IMR-90 (cell line): ENCODE measurements at regions not wholly inside any gene's neighbourhood (a gene's known extent, or its start where the extent isn't known, plus 50 kb on each side); places are given as distances from the start of the nearest gene placed in this dataset.

Source experiments
- ATAC-seq: fragments of 200-7000 bp; cut with Tn5 transposase; 2 replicates; pipeline ENCODE4 v1.9.1; 2020; ENCODE audit warnings: low read depth, mild to moderate bottlenecking, moderate library complexity
- BruUV-seq: library from RNA; stranded (reverse); fragments of 400-500 nt; replicated peaks from 2 replicates; lab custom pipeline; 2021; lab: Mats Ljungman, UMichigan
- CTCF ChIA-PET: fragments of 300-600 bp; formaldehyde crosslinking; extraction: SDS; loops from one replicate; lab custom pipeline; 2021; ENCODE audit warnings: antibody characterized with exemption; lab: Yijun Ruan, JAX
- POLR2A ChIA-PET: fragments of 300-600 bp; sonication (Branson Sonifier 250); formaldehyde crosslinking; loops from one replicate; lab custom pipeline; 2022; ENCODE audit warnings: antibody characterized with exemption; ENCODE audit not compliant: unreplicated experiment; lab: Charles Lee
- DNase-seq: peaks from one replicate; pipeline ENCODE4 v3.0.0; 2013
- H2AFZ ChIP-seq: replicated peaks from 2 replicates; pipeline ENCODE3; 2013; ENCODE audit warnings: low read length, mild to moderate bottlenecking; ENCODE audit not compliant: poor library complexity
- H2AK5ac ChIP-seq: 2 replicates; pipeline ENCODE4 v1.6.1; 2013; ENCODE audit warnings: low read depth, low read length, inconsistent platforms
- H2AK9ac ChIP-seq: replicated peaks from 2 replicates; pipeline ENCODE3; 2013; ENCODE audit warnings: mild to moderate bottlenecking, low read depth, low read length, moderate library complexity; ENCODE audit not compliant: poor library complexity
- H2BK120ac ChIP-seq: 2 replicates; pipeline ENCODE4 v1.6.1; 2013; ENCODE audit warnings: low read depth, low read length, inconsistent platforms
- H2BK15ac ChIP-seq: 3 replicates; pipeline ENCODE4 v1.6.1; 2013; ENCODE audit warnings: low read depth, low read length, inconsistent platforms
- H2BK20ac ChIP-seq: 2 replicates; pipeline ENCODE4 v1.6.1; 2013; ENCODE audit warnings: low read depth, mild to moderate bottlenecking, inconsistent platforms, low read length, moderate library complexity
- H2BK5ac ChIP-seq: 2 replicates; pipeline ENCODE4 v1.6.1; 2013; ENCODE audit warnings: mild to moderate bottlenecking, low read depth, low read length, inconsistent platforms; ENCODE audit not compliant: poor library complexity, severe bottlenecking
- H3K14ac ChIP-seq: replicated peaks from 2 replicates; pipeline ENCODE4 v1.6.1; 2013; ENCODE audit warnings: low read depth, low read length, inconsistent platforms
- H3K18ac ChIP-seq: 2 replicates; pipeline ENCODE4 v1.6.1; 2013; ENCODE audit warnings: low read depth, low read length, control low read depth
- H3K23ac ChIP-seq: 2 replicates; pipeline ENCODE4 v1.6.1; 2013; ENCODE audit warnings: low read depth, low read length, inconsistent platforms
- H3K27ac ChIP-seq: 2 replicates; pipeline ENCODE4 v1.5.1; 2013; ENCODE audit warnings: mild to moderate bottlenecking, control low read depth, low read length; ENCODE audit not compliant: insufficient read depth
- H3K27me3 ChIP-seq: 2 replicates; pipeline ENCODE4 v1.6.1; 2013; ENCODE audit warnings: low read length; ENCODE audit not compliant: control insufficient read depth, insufficient read depth
- H3K36me3 ChIP-seq: 2 replicates; pipeline ENCODE4 v1.6.1; 2013; ENCODE audit warnings: low read length, mixed read lengths; ENCODE audit not compliant: control insufficient read depth, insufficient read depth
- H3K4ac ChIP-seq: 2 replicates; pipeline ENCODE4 v1.6.1; 2013; ENCODE audit warnings: low read depth, low read length, inconsistent platforms
- H3K4me1 ChIP-seq: 2 replicates; pipeline ENCODE4 v1.6.1; 2013; ENCODE audit warnings: low read length, mixed read lengths; ENCODE audit not compliant: control insufficient read depth, insufficient read depth
- H3K4me2 ChIP-seq: 2 replicates; pipeline ENCODE4 v1.6.1; 2013; ENCODE audit warnings: low read depth, mild to moderate bottlenecking, control low read depth, low read length, moderate library complexity
- H3K4me3 ChIP-seq: 2 replicates; pipeline ENCODE4 v1.5.1; 2013; ENCODE audit warnings: low read depth, mild to moderate bottlenecking, control low read depth, low read length, moderate library complexity; ENCODE audit not compliant: insufficient read depth
- H3K56ac ChIP-seq: 2 replicates; pipeline ENCODE4 v1.6.1; 2013; ENCODE audit warnings: low read length, inconsistent platforms; ENCODE audit not compliant: insufficient read depth; ENCODE audit errors: extremely low read depth
- H3K79me1 ChIP-seq, 2 experiments: 2 replicates each; pipeline ENCODE4 v1.6.1; 2013; ENCODE audit warnings: low read length in 2 of 2, inconsistent platforms in 1 of 2, low read depth in 1 of 2
- H3K9ac ChIP-seq: 2 replicates; pipeline ENCODE4 v1.6.1; 2013; ENCODE audit warnings: low read depth, low read length, control low read depth
- H3K9me1 ChIP-seq: 2 replicates; pipeline ENCODE4 v1.6.1; 2013; ENCODE audit warnings: low read length, inconsistent platforms; ENCODE audit not compliant: insufficient read depth
- H3K9me3 ChIP-seq: 2 replicates; pipeline ENCODE4 v1.6.1; 2013; ENCODE audit warnings: low read length; ENCODE audit not compliant: control insufficient read depth, insufficient read depth
- H4K20me1 ChIP-seq: 2 replicates; pipeline ENCODE4 v1.6.1; 2013; ENCODE audit warnings: low read length, inconsistent platforms; ENCODE audit not compliant: insufficient read depth
- H4K5ac ChIP-seq: 2 replicates; pipeline ENCODE4 v1.6.1; 2013; ENCODE audit warnings: mild to moderate bottlenecking, low read depth, low read length, control low read depth
- H4K8ac ChIP-seq, 2 experiments: 2 replicates each; pipeline ENCODE4 v1.6.1; 2013; ENCODE audit warnings: low read depth in 2 of 2, low read length in 2 of 2, control low read depth in 1 of 2, inconsistent platforms in 1 of 2
- H4K91ac ChIP-seq: 2 replicates; pipeline ENCODE4 v1.6.1; 2013; ENCODE audit warnings: low read depth, low read length, inconsistent platforms; ENCODE audit not compliant: insufficient read depth
- BHLHE40 ChIP-seq: fragments of 150-350 bp; IDR thresholded peaks from 2 replicates; pipeline ENCODE4 v1.6.1; 2016; ENCODE audit warnings: mild to moderate bottlenecking, low read depth, low read length
- CEBPB ChIP-seq: IDR thresholded peaks from 2 replicates; pipeline ENCODE4 v1.6.1; 2012; ENCODE audit warnings: low read depth, low read length, improper control_type of control experiment
- CHD1 ChIP-seq: IDR thresholded peaks from 2 replicates; pipeline ENCODE4 v1.6.1; 2012; ENCODE audit warnings: low read depth, low read length, improper control_type of control experiment
- CTCF ChIP-seq: conservative IDR thresholded peaks from 2 replicates; pipeline ENCODE4 v1.5.1; 2012; ENCODE audit warnings: mild to moderate bottlenecking, low read depth, low read length, improper control_type of control experiment
- FOS ChIP-seq: fragments of 150-350 bp; IDR thresholded peaks from 2 replicates; pipeline ENCODE4 v1.6.1; 2016; ENCODE audit warnings: low read depth, low read length
- MAFK ChIP-seq: IDR thresholded peaks from 2 replicates; pipeline ENCODE4 v1.6.1; 2012; ENCODE audit warnings: low read depth, low read length, improper control_type of control experiment
- MAZ ChIP-seq: IDR thresholded peaks from 2 replicates; pipeline ENCODE4 v1.6.1; 2012; ENCODE audit warnings: low read depth, mild to moderate bottlenecking, low read length, improper control_type of control experiment, moderate library complexity, borderline replicate concordance
- MXI1 ChIP-seq: IDR thresholded peaks from 2 replicates; pipeline ENCODE4 v1.6.1; 2012; ENCODE audit warnings: low read depth, mild to moderate bottlenecking, low read length, moderate library complexity, borderline replicate concordance
- NFE2L2 ChIP-seq: fragments of 150-350 bp; IDR thresholded peaks from 2 replicates; pipeline ENCODE4 v1.6.1; 2016; ENCODE audit warnings: low read depth, mild to moderate bottlenecking, low read length
- RAD21 ChIP-seq: IDR thresholded peaks from 2 replicates; pipeline ENCODE4 v1.6.1; 2012; ENCODE audit warnings: low read length, improper control_type of control experiment
- RCOR1 ChIP-seq: IDR thresholded peaks from 2 replicates; pipeline ENCODE4 v1.6.1; 2012; ENCODE audit warnings: mild to moderate bottlenecking, low read length, improper control_type of control experiment; ENCODE audit not compliant: insufficient replicate concordance
- RFX5 ChIP-seq: IDR thresholded peaks from 2 replicates; pipeline ENCODE4 v1.8.0; 2012; ENCODE audit warnings: low read depth, mild to moderate bottlenecking, low read length, moderate library complexity
- SMC3 ChIP-seq: fragments of 150-350 bp; IDR thresholded peaks from 2 replicates; pipeline ENCODE4 v1.6.1; 2016; ENCODE audit warnings: low read depth, mild to moderate bottlenecking, antibody characterized with exemption, low read length, moderate library complexity
- USF2 ChIP-seq: fragments of 150-350 bp; IDR thresholded peaks from 2 replicates; pipeline ENCODE4 v1.6.1; 2017; ENCODE audit warnings: mild to moderate bottlenecking, antibody characterized with exemption, low read length, low read depth
- WGBS, 2 experiments: methylation state at CpG; one replicate each; pipeline versions ENCODE4 v1.1.5 to v1.1.7; 2013; ENCODE audit warnings: missing lambda C conversion rate in 2 of 2; ENCODE audit not compliant: insufficient read length in 1 of 2; ENCODE audit errors: extremely low coverage in 2 of 2; 5-methylcytosine and 5-hydroxymethylcytosine counted together
- dilution Hi-C: fragments of 300-500 bp; cut with HindIII; formaldehyde crosslinking; loops from one replicate; pipeline ENCODE4 v1.14.3; 2018; ENCODE audit warnings: low sequenced_read_pairs; ENCODE audit not compliant: unreplicated experiment
- in situ Hi-C: fragments of 300-500 bp; cut with MboI; formaldehyde crosslinking; loops from 3 replicates; pipeline ENCODE4 v1.14.3; 2019; ENCODE audit warnings: low sequenced_read_pairs, inconsistent platforms, mixed read lengths
- intact Hi-C: fragments of 100-400 bp; cut with micrococcal nuclease; formaldehyde crosslinking; loops from 2 replicates; pipeline ENCODE4 v1.10.0; 2022

- no peak overlapping the region for H2BK5ac ChIP-seq
- H3K9ac ChIP-seq: no peak overlapping the region
- no peaks in the 10 kb centered on the region for H3K9me3 ChIP-seq
- H3K36me3 ChIP-seq: no peaks in the 10 kb centered on the region
- H4K91ac ChIP-seq: no peak overlapping the region
- H4K20me1 ChIP-seq: no peaks in the 10 kb centered on the region
- no CpG with 5 or more reads among the region's 6 CpGs for WGBS, 2 experiments
- H3K4me2 ChIP-seq: no peak overlapping the region
- no TSS peak for BruUV-seq
- H2AFZ ChIP-seq: no peak overlapping the region
- in situ Hi-C loops: no loop called here
- peaks cover 12% of the 10 kb centered on the region; the same call in 1 of the 2 replicates for H3K4me1 ChIP-seq
- no peak overlapping the region for H2AK9ac ChIP-seq
- no peak for TF ChIP-seq USF2
- TF ChIP-seq CEBPB: no peak
- no peak for TF ChIP-seq RFX5
- TF ChIP-seq CHD1: no peak
- TF ChIP-seq CTCF: no peak
- no peak for TF ChIP-seq NFE2L2
- TF ChIP-seq MXI1: no peak
- no peak for TF ChIP-seq BHLHE40
- no peak for TF ChIP-seq SMC3
- no peak for TF ChIP-seq MAZ
- TF ChIP-seq RAD21: no peak
- no peak for TF ChIP-seq RCOR1
- TF ChIP-seq FOS: no peak
- TF ChIP-seq MAFK: no peak
- H2AK5ac ChIP-seq: no peak overlapping the region
- no peak overlapping the region for H3K18ac ChIP-seq
- H4K5ac ChIP-seq: no peak overlapping the region
- CTCF ChIA-PET: interaction anchor here (0.7 kb wide), 1 partner anchor 306 kb away, joined by 4 read pairs; no protein-coding TSS in a partner anchor
- no peak overlapping the region for H2BK15ac ChIP-seq
- H4K8ac ChIP-seq: no peak overlapping the region
- no peak overlapping the region for H3K4me3 ChIP-seq
- H3K9me1 ChIP-seq: peaks cover 5% of the 10 kb centered on the region; the same call in 1 of the 2 replicates
- DNase-seq (no peak), ATAC-seq (no peak)
- H3K23ac ChIP-seq: no peak overlapping the region
- intact Hi-C loops: no loop called here
- H3K27me3 ChIP-seq: no peaks in the 10 kb centered on the region
- POLR2A ChIA-PET: no interaction called here
- H2BK20ac ChIP-seq: no peak overlapping the region
- H3K56ac ChIP-seq: no peak overlapping the region
- H3K27ac ChIP-seq: no peak overlapping the region
- no peak overlapping the region for H2BK120ac ChIP-seq
- H3K4ac ChIP-seq: no peak overlapping the region
- H3K79me1 ChIP-seq: peaks cover 14 to 23% of the 10 kb centered on the region in 2 experiments; a peak in 3 of 4 replicates
- no peak overlapping the region for H3K14ac ChIP-seq
- dilution Hi-C loops: no loop called here
Measured at GRCh38 chr15:62431008-62431797, 266.1 kb upstream of the C2CD4B start.
